ENCODE measurements at regions not wholly inside any gene's neighbourhood (a gene's known extent, or its start where the extent isn't known, plus 50 kb on each side); places are given as distances from the start of the nearest gene placed in this dataset.
"Not testable (repeated sequence)": the region's sequence is repeated elsewhere in the genome, so short reads cannot be mapped to it uniquely, and the experiment has no call there.

GRCh38 chr11:69887841-69888427 lies 68.7 kb upstream of the FGF3 start:
- no peak for DNase-seq

- peak; percentile 23 for DNase-seq
Observed at GRCh38 chr11:69888483-69889181, 69.4 kb upstream of the FGF3 start.

GRCh38 chr11:69889400-69890318 lies 70.4 kb upstream of the FGF3 start:
- no peak for DNase-seq

GRCh38 chr11:69890476-69890875 lies 71.3 kb upstream of the FGF3 start:
- DNase-seq, result no peak

- no peak for DNase-seq
Observed at GRCh38 chr11:69891421-69892236, 72.4 kb upstream of the FGF3 start.

GRCh38 chr11:69892237-69892985 lies 73.2 kb upstream of the FGF3 start:
- no peak for DNase-seq

- no peak for DNase-seq
Observed at GRCh38 chr11:69892986-69893555, 73.9 kb upstream of the FGF3 start.

- no peak for DNase-seq
Observed at GRCh38 chr11:69893631-69894030, 74.4 kb upstream of the FGF3 start.

GRCh38 chr11:69894181-69894611 lies 75.0 kb upstream of the FGF3 start:
- DNase-seq, result no peak

- DNase-seq, result no peak
Observed at GRCh38 chr11:69894648-69895047, 75.4 kb upstream of the FGF3 start.

- no peak for DNase-seq
Observed at GRCh38 chr11:69896250-69896649, 77.0 kb upstream of the FGF3 start.

GRCh38 chr11:69898123-69898522 lies 78.9 kb upstream of the FGF3 start:
- no peak for DNase-seq

- DNase-seq, result no peak
Observed at GRCh38 chr11:69899957-69900821, 81.0 kb upstream of the FGF3 start.

GRCh38 chr11:69900822-69901302 lies 81.6 kb upstream of the FGF3 start:
- DNase-seq, result not testable (repeated sequence)

GRCh38 chr11:69902337-69902736 lies 83.1 kb upstream of the FGF3 start:
- no peak for DNase-seq

GRCh38 chr11:69903211-69903610 lies 84.0 kb upstream of the FGF3 start:
- no peak for DNase-seq

GRCh38 chr11:69904161-69904973 lies 85.2 kb upstream of the FGF3 start:
- no peak for DNase-seq

- no peak for DNase-seq
Observed at GRCh38 chr11:69904974-69905535, 85.8 kb upstream of the FGF3 start.

All from NCI-H1694 treated with DMSO at 0.1 percent for 48 hours (cell line).